Activated T-cell treated with anti-CD3 and anti-CD28 coated beads for 48 hours (primary cell): ENCODE measurements at regions not wholly inside any gene's neighbourhood (a gene's known extent, or its start where the extent isn't known, plus 50 kb on each side); places are given as distances from the start of the nearest gene placed in this dataset.

Experiments
- DNase-seq: peaks from one replicate; pipeline ENCODE4 v3.0.0-alpha.2; 2020; ENCODE audit warnings: low read depth

GRCh38 chr3:177992993-177993970, 543.0 kb upstream of the KCNMB2 start:
- no peak for DNase-seq

DNA sequence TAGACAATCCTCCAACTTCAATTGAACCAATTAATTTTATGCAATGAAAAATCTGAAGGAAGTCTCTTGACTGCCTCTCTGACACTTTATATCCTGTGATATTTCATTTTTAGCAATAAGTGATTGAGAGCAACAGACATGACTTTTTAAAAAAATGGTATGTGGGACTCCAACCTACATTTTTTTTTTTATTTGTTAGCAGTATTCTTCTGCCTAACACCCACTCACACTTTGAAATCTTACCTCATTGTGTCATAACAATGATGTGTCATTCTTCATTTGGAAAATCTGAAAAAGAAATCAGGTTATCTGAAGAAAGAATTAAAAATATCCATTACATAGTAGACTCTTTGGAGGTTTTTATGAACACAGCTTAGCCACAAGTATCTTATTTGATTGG, 541.3 kb upstream of the KCNMB2 start:
- DNase-seq, result no peak

GRCh38 chr3:177995381-177996085, 540.7 kb upstream of the KCNMB2 start:
- DNase-seq, result no peak

DNA sequence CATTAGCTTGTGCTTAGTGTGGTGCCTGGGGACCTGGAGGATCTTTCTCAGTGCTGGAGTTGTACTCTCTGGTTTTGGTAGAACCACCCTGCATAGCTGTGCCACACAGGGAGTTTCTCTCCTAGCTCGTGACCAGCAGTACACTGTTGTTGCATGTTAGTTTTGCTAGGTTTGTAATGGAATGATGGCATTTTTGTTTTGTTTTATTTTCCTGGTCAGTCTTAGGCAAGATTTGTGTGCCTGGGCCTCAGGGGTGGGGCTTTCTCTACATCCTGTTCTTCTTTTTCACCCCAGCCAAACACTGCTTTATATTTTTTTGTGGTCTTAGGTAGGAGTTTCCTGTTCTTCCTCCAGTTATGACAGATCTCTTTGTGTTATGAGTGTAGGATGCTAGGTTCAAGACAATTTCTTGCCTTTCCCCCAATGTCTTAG, 534.5 kb upstream of the KCNMB2 start:
- DNase-seq, result peak; percentile 8

DNA sequence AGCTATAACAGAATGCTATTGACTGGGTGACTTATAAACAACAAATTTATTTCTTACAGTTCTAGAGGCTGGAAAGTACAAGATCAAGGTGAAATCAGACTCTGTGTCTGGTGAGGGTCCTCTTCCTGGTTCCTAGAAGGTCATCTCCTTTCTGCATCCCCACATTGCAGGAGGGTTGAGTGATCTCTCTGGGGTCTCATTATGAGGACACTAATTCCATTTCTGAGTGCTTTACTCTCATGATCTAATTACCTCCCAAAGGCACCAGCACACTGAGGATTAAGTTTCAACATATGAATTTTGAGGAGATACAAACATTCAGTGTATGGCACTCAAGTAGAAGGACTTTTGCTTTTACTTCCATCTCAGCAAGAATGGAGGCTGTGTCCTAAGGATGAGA, 534.1 kb upstream of the KCNMB2 start:
- DNase-seq, result no peak

DNA sequence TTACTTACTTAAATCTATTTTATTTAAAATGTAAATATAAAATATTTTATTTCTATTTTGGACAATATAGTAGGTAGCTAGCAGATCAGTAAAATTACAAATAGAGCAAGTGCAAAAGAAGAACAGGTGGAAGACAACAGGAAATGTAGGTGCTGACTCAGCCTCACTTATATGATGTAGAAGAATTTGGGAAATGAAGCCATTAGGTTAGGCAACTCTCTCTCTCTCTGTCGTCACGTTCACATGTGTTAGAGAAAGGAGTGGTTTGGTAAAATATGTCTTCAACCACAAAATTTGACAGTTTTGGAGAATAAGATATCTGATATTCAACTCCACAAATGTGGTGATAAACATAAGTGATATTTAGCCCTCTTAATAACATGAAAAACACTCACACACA, 532.5 kb upstream of the KCNMB2 start:
- DNase-seq, result no peak

- no peak for DNase-seq
Observed at GRCh38 chr3:178005961-178006360, 530.3 kb upstream of the KCNMB2 start.

- no peak for DNase-seq
Observed at GRCh38 chr3:178010306-178010705, 525.9 kb upstream of the KCNMB2 start.

- no peak for DNase-seq
Observed at GRCh38 chr3:178019645-178020044, 516.6 kb upstream of the KCNMB2 start.

- DNase-seq, result no peak
Observed at GRCh38 chr3:178022599-178022998, 513.6 kb upstream of the KCNMB2 start.

GRCh38 chr3:178028933-178029332, 507.3 kb upstream of the KCNMB2 start:
- DNase-seq, result no peak

DNA sequence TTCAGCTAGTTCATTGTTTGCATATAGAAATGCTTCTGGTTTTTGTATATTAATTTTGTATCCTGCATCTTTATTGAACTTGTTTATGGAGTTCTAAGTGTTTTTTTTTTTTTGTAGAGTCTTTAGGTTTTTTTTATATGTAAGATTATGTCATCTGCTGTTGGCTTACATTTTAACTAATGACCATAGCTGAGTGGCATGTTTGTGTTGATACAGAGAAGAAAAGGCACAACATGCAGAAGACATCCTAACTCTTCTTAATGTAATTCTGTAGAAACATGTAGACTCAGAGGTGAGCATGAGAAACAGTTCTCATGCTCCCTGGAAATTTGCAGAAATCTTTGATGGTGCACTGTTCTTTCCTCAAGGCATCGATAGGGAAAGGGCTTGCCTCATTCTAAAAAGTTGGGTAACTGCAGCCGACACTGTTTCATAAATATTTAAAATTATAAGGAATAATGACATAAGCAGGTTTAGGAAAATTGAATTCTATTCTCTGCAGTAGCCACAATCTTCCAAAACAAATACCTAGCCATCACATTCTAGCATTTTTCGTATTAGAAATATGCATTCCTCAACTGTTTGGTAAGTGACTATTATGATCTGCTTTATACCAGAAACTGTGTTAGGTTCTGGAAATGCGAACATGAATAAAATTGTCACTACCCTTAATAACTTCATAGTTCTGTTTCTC, 499.6 kb upstream of the KCNMB2 start:
- DNase-seq, result no peak

DNA sequence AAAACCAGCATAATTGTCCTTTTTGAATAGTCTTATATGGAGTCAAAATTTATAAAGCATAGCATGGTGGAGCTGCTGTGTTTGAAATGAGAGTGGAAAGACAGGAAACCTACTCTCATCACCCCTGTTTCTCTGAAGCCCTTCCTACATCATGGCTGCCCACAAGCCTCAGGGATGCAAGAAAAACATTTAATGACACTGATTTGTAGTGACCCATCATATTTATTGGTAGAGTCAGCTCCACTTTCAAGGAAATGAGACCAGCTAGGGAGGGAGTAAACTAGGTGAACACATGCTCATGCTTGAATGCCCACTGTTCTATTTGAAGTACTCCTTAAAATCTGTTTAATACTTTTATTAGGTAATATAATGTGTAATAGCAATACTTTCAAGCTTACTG, 494.3 kb upstream of the KCNMB2 start:
- no peak for DNase-seq

DNA sequence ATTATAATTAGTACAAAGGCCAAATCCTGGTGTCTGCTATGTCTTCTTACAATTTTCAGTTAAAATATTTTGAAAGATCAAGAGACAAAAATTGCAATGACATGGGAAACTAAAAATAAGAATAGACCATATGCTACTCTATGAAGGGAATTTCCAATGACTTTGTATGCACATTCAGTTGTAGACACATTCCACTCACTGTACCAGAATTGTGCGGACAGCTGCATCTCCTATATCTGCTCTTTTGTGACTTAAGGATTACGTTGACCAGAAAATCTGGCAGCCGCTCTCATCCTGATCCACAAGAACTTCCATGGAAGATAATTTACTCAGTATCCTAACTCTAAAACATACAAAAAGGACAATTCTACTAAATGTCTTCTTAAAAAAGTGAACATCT, 493.9 kb upstream of the KCNMB2 start:
- no peak for DNase-seq

- no peak for DNase-seq
Observed at GRCh38 chr3:178043084-178043483, 493.2 kb upstream of the KCNMB2 start.

DNA sequence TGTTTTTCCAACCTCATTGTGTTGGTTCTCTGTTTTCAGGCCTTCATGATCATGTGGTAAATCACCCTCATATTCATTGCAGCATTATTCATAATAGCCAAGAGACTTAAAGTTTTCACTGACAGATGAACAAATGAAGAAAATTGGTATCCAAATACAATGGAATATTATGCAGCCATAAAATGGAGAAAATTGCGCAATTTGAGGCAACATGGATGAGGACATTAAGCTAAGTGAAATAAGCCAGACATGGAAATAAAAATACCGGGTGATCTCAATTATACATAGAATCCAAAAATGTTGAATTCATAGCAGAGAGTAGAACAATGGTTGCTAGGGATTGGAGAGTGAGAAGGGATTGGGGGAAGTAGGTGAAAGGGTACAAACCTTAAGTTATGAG, 491.9 kb upstream of the KCNMB2 start:
- no peak for DNase-seq

GRCh38 chr3:178047496-178047895, 488.7 kb upstream of the KCNMB2 start:
- DNase-seq, result no peak

GRCh38 chr3:178048768-178049167, 487.5 kb upstream of the KCNMB2 start:
- DNase-seq, result no peak

DNA sequence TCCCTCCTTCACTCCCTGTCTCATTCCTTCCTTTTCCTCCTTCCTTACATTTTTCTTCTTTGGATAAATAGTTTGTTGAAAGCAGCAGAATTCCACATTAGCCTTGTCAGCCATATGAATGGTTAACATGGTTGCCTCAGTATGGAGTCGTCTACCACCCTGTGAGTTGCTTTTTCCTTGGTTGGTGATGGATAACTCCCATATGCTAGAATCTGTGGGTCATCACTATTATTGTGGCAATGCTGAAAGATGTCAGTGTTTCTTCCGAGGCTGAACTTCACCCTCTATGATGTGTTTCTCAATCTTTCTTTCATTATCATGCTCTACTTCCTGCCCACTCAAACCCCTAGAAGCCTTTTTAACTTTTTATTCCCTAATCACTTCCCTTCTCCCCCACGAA, 481.8 kb upstream of the KCNMB2 start:
- no peak for DNase-seq

GRCh38 chr3:178055939-178056338, 480.3 kb upstream of the KCNMB2 start:
- no peak for DNase-seq

DNA sequence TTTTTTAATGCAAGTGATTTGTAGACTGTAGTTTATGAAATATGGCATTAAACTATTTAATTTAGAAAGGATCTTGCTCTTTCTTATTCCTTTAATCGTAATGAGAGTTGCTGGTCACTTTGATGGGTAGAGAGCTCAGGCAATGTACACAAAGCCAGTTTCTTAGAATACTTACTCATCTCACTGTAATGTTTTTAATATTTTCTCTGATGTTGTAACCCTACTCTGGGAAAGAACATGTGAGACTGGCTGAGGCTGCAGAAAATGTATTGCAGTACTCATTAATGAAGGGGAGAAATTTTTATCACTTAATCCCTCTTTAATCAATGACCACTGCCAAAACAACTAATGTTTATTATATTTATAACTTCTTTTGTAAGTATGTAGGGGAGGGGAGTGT, 479.4 kb upstream of the KCNMB2 start:
- DNase-seq, result no peak

GRCh38 chr3:178058629-178059028, 477.6 kb upstream of the KCNMB2 start:
- DNase-seq, result no peak

DNA sequence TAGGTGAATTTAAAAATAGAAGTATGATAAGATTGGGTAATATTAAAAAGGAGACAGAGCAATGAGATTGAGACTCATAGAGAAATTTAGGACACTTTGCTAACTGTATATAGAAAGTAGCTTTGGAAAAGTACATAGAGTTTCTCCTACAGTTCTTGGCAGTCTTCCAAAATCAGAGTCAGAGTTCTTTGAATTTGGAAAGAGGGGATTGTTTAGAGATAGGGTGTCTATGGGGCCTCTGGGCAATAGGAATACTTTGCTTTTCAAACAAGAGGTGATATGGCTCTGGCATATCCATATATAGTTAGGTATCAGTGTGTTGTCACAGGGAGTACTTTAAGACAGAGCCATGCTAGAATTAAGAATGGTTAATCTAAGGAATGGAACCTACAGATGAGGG, 477.1 kb upstream of the KCNMB2 start:
- no peak for DNase-seq
